GM12875 (cell line): ENCODE measurements at regions not wholly inside any gene's neighbourhood (a gene's known extent, or its start where the extent isn't known, plus 50 kb on each side); places are given as distances from the start of the nearest gene placed in this dataset.

ENCODE experiments used
- H3K4me3 ChIP-seq: one replicate; pipeline ENCODE4 v1.5.1; 2011; ENCODE audit warnings: low read depth, low read length, control low read depth
- CTCF ChIP-seq: IDR thresholded peaks from 2 replicates; pipeline ENCODE4 v1.5.1; 2011; ENCODE audit warnings: low read depth, mild to moderate bottlenecking, control low read depth, inconsistent platforms, low read length, moderate library complexity, borderline replicate concordance; ENCODE audit not compliant: insufficient read depth

GRCh38 chr17:79246225-79247190 lies 171.9 kb downstream of the ENGASE start:
- no peak for TF ChIP-seq CTCF
- no peak overlapping the region for H3K4me3 ChIP-seq

- H3K4me3 ChIP-seq: no peak overlapping the region
- no peak for TF ChIP-seq CTCF
These were observed 170.0 kb downstream of the ENGASE start for GRCh38 chr17:79244665-79245064.

GRCh38 chr17:79243996-79244395 lies 169.4 kb downstream of the ENGASE start:
- no peak for TF ChIP-seq CTCF
- H3K4me3 ChIP-seq: no peak overlapping the region

- no peak overlapping the region for H3K4me3 ChIP-seq
- TF ChIP-seq CTCF: no peak
These were observed 169.0 kb downstream of the ENGASE start for GRCh38 chr17:79243603-79243990.

- TF ChIP-seq CTCF: no peak
- no peak overlapping the region for H3K4me3 ChIP-seq
These were observed 168.4 kb downstream of the ENGASE start for GRCh38 chr17:79242873-79243602.

GRCh38 chr17:79242393-79242792 lies 167.8 kb downstream of the ENGASE start:
- no peak for TF ChIP-seq CTCF

More at GRCh38 chr17:79242393-79242792, 167.8 kb downstream of the ENGASE start:
- H3K4me3 ChIP-seq: no peak overlapping the region
